Activated CD4-positive, alpha-beta T cell treated with anti-CD3 and anti-CD28 coated beads, Interleukin-2, amount 50 U/mL, for 16 hours (primary cell): ENCODE measurements at regions not wholly inside any gene's neighbourhood (a gene's known extent, or its start where the extent isn't known, plus 50 kb on each side); places are given as distances from the start of the nearest gene placed in this dataset.

Experiments
- DNase-seq: peaks from one replicate; pipeline ENCODE4 v3.0.0-alpha.2; 2020

GRCh38 chr17:77399319-77399957, 258.7 kb downstream of the SEC14L1 start:
- DNase-seq, result no peak

- peak; percentile 85 for DNase-seq
These were observed 259.7 kb downstream of the SEC14L1 start for GRCh38 chr17:77400445-77400870.

DNA sequence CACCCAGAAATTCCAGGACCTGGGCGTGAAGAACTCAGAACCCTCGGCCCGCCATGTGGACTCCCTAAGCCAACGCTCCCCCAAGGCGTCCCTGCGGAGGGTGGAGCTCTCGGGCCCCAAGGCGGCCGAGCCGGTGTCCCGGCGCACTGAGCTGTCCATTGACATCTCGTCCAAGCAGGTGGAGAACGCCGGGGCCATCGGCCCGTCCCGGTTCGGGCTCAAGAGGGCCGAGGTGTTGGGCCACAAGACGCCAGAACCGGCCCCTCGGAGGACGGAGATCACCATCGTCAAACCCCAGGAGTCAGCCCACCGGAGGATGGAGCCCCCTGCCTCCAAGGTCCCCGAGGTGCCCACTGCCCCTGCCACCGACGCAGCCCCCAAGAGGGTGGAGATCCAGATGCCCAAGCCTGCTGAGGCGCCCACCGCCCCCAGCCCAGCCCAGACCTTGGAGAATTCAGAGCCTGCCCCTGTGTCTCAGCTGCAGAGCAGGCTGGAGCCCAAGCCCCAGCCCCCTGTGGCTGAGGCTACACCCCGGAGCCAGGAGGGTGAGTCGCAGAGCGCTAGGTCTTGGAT, 261.5 kb downstream of the SEC14L1 start:
- DNase-seq, result no peak

- no peak for DNase-seq
These were observed 263.1 kb downstream of the SEC14L1 start for GRCh38 chr17:77403854-77404253.

GRCh38 chr17:77404812-77405581, 264.2 kb downstream of the SEC14L1 start:
- peak; percentile 94 for DNase-seq

DNA sequence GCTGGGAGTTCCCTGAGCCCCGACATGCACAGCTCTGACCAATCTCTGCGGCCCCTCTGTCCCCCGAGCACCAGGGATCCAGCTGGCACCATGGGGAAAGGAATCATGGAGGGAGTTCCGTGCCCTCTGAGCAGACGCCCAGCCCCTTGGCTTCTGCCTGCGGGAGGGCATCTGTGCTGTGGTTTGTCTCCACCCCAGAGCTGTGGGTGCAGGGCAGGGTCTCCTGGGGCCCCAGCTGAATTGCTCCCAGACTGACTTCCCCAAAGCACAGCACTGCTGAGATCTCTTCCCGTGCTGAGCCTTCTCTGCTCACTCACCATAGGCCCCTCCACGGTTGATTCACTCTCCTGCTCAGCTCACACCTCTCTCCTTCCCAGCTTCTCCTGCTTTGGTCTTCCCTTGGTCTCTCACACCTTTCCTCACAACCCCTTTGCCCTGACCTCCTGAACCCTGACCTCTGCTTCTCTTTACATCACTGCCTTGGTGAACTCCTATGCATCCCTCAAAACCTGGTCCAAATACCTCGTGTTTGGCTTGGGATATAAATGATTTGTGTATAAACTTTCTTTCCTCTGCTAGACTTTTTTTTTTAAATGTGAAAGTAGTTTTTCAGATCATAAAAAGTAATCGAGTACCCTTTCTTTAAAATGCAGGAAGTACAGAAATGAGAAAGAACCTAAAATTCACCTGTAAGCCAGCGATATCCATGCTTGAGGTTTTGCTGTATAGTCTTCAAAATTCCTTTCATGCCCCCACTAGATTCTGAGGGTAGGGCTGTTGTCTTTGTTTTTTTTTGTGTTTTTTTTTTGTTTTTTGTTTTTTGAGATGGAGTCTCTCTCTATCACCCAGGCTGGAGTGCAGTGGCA, 265.3 kb downstream of the SEC14L1 start:
- DNase-seq, result peak; percentile 21

GRCh38 chr17:77407321-77408277, 266.8 kb downstream of the SEC14L1 start:
- DNase-seq, result no peak

DNA sequence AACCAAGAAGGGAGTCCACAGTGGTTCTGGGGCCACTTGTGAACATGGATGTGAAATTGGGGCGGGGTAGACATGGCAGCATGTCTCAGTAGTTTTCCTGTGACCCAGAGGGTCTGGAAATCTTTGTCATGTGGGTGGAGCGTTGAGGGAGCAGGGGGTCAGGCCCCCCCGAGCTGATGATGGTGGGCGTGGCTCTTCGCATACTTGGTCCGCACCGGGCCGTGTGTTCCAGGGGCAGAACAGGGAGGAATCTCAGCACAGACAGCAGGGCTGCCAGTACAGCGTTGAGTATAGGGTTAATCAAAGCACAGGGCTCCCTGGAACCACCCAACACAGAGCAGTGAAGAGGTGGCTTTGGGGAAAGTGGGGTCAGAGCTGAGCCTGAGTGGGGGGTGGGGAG, 267.5 kb downstream of the SEC14L1 start:
- DNase-seq, result no peak

- no peak for DNase-seq
These were observed 268.8 kb downstream of the SEC14L1 start for GRCh38 chr17:77409282-77410161.

GRCh38 chr17:77410470-77410869, 269.7 kb downstream of the SEC14L1 start:
- DNase-seq, result no peak

DNA sequence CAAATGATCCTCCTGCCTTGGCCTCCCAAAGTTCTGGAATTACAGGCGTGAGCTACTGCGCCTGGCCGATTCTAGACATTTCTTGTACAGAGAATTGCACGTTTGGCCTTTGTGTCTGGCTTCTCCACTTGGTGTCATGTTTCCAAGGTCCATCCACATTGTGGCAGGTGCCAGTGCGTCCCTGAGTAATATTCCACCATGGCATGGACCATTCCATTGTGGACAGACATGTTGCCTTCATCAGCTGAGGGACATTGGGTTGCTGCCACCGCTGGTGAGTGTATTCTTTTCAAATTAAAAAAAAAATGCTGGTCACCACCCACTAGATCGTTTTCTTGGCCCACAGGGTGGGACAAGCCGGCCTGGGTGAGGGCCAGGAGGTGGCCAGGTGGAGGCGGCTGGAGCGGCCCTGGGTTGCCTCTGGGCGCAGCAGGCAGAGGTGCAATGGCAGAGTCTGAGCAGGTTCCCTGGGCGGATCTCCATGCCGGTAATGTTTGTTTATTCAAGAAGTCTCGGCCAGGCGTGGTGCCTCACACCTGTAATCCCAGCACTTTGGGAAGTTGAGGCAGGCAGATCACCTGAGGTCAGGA, 274.1 kb downstream of the SEC14L1 start:
- no peak for DNase-seq

DNA sequence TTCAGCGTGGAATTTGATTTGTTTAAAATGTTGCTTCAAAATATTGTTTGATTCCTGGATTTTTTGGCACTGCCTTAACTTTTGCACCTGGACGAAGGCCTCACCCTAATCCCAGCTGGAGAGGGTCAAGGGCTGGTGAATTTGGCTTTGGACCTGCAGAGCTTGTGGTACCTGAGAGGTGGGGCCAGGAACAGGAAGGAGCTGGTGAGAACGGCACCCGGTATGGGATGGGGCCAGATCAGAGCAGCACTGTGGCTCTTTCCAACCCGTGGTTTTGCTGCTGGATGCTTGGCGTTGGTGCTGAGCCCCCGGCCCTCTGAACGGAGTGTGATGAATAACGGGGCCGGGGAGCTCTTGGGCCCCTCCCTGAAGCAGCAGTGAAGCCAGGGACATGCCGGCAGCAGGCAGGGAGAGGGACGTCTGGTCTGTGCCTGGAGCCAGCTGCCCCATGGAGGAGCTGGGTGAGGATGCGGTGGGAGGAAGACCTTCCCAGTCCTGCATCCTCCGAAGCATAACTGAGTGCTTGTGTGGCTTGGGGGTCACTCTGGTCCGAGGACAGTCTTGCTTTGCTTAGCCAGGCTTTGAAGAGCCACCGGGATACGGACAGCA, 275.4 kb downstream of the SEC14L1 start:
- no peak for DNase-seq

DNA sequence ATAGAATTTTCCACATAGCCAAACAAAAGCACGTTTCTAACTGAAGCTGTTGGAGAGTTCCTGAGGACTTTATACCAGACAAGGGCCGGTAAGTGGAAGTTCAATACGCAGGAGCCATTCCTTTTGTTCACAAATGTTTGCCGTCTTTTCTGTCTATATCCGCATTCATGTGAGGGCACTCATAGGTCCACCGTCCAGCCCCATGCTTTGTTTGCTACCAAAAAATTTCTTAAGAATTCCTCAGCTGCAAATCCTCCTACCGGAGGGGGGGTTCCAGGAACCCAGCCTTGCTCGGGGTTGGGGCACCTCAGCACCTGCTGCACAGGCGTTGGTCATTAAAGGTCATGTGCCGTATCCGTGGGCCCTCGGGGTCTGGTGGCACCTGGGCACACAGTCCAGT, 276.8 kb downstream of the SEC14L1 start:
- DNase-seq, result no peak

GRCh38 chr17:77418609-77419008, 277.8 kb downstream of the SEC14L1 start:
- DNase-seq, result no peak

- DNase-seq, result no peak
These were observed 278.3 kb downstream of the SEC14L1 start for GRCh38 chr17:77419095-77419494.

- no peak for DNase-seq
These were observed 278.9 kb downstream of the SEC14L1 start for GRCh38 chr17:77419547-77420094.

DNA sequence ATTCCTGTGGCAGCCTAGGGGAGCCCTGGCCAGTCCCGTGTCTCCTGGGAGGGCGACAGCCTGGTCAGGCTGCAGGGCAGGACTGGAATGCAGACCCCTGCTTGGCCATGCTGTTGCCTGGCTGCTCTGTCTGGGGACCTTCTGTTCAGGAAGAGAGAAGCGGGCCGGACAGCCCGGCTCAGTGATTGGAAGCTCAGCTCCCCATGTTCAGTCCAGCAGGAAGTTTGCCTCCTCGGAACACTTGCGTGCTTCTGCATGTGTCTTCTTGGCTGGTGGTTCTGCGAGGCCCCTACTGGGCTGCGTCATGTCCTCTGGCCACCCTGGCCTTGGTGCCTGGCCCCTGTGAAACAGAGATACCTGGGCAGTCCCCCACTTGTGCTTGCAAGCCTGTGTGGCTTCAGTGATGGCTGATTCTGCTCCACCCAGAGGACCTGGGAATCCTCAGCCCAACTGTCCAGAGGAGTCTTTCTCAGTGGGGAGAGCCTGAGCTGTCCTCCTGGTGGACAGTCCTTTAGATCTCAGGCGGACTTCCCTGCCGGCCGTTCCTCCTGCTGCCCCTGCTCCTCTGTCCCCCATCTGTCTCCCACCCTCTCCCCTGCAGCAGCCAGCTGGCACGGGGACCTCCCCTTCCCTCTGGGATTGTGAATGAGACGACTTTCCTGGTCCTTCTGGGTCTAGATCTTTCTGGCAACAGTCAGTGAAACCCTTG, 279.5 kb downstream of the SEC14L1 start:
- DNase-seq, result no peak

- no peak for DNase-seq
These were observed 280.2 kb downstream of the SEC14L1 start for GRCh38 chr17:77420804-77421629.
